ENCODE measurements at regions not wholly inside any gene's neighbourhood (a gene's known extent, or its start where the extent isn't known, plus 50 kb on each side); places are given as distances from the start of the nearest gene placed in this dataset.

DNA sequence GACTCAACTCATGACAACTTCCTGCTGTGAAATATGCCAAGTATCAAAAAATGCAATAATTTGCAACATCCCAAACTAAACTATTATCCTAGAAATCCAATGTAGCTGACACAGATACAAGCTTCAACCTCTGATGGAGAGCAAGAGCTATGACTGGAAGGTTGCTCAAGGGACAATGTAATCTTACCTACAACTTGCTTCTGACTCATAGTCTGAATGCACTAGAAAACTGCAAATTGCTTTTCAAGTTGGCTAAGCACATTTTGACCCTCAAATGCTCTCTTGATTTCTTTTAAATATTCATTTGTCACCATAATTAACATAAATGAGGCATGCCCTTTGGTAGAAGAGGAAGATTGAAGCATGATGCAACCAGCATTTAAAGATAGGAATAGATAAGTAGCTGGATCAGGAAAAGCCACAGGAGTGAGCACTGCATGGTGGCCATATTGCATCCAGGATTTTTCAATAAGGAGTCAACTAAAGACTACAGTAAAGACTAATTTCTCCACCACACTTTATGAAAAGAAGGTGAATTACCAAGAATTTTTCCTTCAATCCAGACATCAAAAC, 630.8 kb upstream of the GBE1 start:
- no peak overlapping the region for H3K27ac ChIP-seq
- intact Hi-C loops (cut with DNase I; ENCODE audit: low total_unique reads), result no loop called here
- no peak for TF ChIP-seq POLR2A (IDR thresholded peaks at IDR 0.05)
- TF ChIP-seq, protein P1, sequence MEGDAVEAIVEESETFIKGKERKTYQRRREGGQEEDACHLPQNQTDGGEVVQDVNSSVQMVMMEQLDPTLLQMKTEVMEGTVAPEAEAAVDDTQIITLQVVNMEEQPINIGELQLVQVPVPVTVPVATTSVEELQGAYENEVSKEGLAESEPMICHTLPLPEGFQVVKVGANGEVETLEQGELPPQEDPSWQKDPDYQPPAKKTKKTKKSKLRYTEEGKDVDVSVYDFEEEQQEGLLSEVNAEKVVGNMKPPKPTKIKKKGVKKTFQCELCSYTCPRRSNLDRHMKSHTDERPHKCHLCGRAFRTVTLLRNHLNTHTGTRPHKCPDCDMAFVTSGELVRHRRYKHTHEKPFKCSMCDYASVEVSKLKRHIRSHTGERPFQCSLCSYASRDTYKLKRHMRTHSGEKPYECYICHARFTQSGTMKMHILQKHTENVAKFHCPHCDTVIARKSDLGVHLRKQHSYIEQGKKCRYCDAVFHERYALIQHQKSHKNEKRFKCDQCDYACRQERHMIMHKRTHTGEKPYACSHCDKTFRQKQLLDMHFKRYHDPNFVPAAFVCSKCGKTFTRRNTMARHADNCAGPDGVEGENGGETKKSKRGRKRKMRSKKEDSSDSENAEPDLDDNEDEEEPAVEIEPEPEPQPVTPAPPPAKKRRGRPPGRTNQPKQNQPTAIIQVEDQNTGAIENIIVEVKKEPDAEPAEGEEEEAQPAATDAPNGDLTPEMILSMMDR (IDR thresholded peaks at IDR 0.05), result no peak
- H3K4me3 ChIP-seq, result no peak overlapping the region
- H3K27me3 ChIP-seq, result no peaks in the 10 kb centered on the region
- no peaks in the 10 kb centered on the region for H3K4me1 ChIP-seq
- no peaks in the 10 kb centered on the region for H3K9me3 ChIP-seq
- DNase-seq, result no peak
- no peaks in the 10 kb centered on the region for H3K36me3 ChIP-seq (ENCODE audit: low read depth, missing control alignments)

GRCh38 chr3:82390868-82391267, 629.4 kb upstream of the GBE1 start:
- Histone ChIP-seq H3K4me1 (no peaks in the 10 kb centered on the region), H3K27me3 (no peaks in the 10 kb centered on the region), H3K9me3 (no peaks in the 10 kb centered on the region), H3K36me3 (ENCODE audit: low read depth, missing control alignments) (no peaks in the 10 kb centered on the region), H3K4me3 (no peak overlapping the region), H3K27ac (no peak overlapping the region)
- WGBS, 2 donors, result 56 to 63% methylated on average over 4 of the region's 4 CpGs
- intact Hi-C loops (cut with DNase I; ENCODE audit: low total_unique reads), result no loop called here
- DNase-seq, result no peak
- no peak for TF ChIP-seq POLR2A (IDR thresholded peaks at IDR 0.05)
- TF ChIP-seq, protein P1 (IDR thresholded peaks at IDR 0.05), result no peak

GRCh38 chr3:82386647-82387046, 625.2 kb upstream of the GBE1 start:
- no peak for TF ChIP-seq POLR2A (IDR thresholded peaks at IDR 0.05)
- TF ChIP-seq, protein P1 (IDR thresholded peaks at IDR 0.05), result no peak
- Histone ChIP-seq H3K36me3 (ENCODE audit: low read depth, missing control alignments) (no peaks in the 10 kb centered on the region), H3K27me3 (no peaks in the 10 kb centered on the region), H3K4me1 (no peaks in the 10 kb centered on the region), H3K9me3 (no peaks in the 10 kb centered on the region), H3K4me3 (no peak overlapping the region), H3K27ac (no peak overlapping the region)
- intact Hi-C loops (cut with DNase I; ENCODE audit: low total_unique reads), result no loop called here
- 66 to 73% methylated on average over 2 of the region's 2 CpGs for WGBS, 2 donors
- DNase-seq, result no peak

DNA sequence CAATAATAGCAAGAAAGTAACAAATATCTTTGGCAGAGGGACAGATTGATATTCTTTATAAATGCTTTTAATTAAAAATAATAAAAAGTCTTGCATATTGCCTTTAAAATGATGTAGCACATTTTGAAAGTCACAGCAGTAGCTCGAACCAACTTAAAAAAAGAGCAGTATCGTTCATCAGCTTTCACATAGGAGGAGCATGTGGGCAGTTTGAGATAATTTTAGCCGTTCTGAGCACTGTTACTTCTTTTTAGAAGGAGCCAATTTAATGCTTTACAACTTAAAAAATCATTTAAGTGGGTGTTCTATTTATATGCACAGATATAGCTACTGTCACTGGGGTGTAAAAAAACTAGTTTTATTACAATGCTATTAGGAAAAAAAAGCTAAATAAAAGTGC, 622.7 kb upstream of the GBE1 start:
- TF ChIP-seq POLR2A (IDR thresholded peaks at IDR 0.05), result no peak
- TF ChIP-seq, protein P1 (IDR thresholded peaks at IDR 0.05), result no peak
- Histone ChIP-seq H3K27me3 (no peaks in the 10 kb centered on the region), H3K4me3 (no peak overlapping the region), H3K9me3 (no peaks in the 10 kb centered on the region), H3K27ac (no peak overlapping the region), H3K4me1 (no peaks in the 10 kb centered on the region), H3K36me3 (ENCODE audit: low read depth, missing control alignments) (no peaks in the 10 kb centered on the region)
- 53 to 68% methylated on average over 3 of the region's 3 CpGs for WGBS, 2 donors
- intact Hi-C loops (cut with DNase I; ENCODE audit: low total_unique reads), result no loop called here
- no peak for DNase-seq

DNA sequence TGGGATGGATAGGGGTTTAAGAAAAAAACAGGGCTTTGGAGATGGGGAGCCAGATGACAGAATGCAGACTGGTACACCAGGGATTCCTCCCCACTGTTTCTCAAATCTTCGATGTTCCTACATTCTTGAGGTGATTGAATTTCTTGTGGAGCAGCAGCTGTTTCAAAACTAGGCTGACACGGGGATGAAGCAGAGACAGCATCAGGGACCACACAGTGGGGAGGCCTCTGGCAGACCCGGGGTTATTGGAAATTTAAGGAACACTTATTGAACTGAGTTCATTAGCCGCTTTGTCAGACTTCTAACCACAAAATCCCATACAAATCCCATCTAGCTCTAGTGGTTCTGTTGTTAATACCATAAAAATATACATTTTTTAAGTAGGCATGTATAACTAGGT, 621.4 kb upstream of the GBE1 start:
- no peaks in the 10 kb centered on the region for H3K36me3 ChIP-seq (ENCODE audit: low read depth, missing control alignments)
- no peaks in the 10 kb centered on the region for H3K9me3 ChIP-seq
- TF ChIP-seq, protein P1 (IDR thresholded peaks at IDR 0.05), result no peak
- no peak for TF ChIP-seq POLR2A (IDR thresholded peaks at IDR 0.05)
- H3K27me3 ChIP-seq, result no peaks in the 10 kb centered on the region
- no peak for DNase-seq
- no peaks in the 10 kb centered on the region for H3K4me1 ChIP-seq
- WGBS, 2 donors, result 78 to 85% methylated on average over 4 of the region's 4 CpGs
- intact Hi-C loops (cut with DNase I; ENCODE audit: low total_unique reads), result no loop called here
- no peak overlapping the region for H3K27ac ChIP-seq
- H3K4me3 ChIP-seq, result no peak overlapping the region

Measured in testis (tissue), 2 donors.